Esophagus muscularis mucosa (tissue), 4 donors: ENCODE measurements at regions not wholly inside any gene's neighbourhood (a gene's known extent, or its start where the extent isn't known, plus 50 kb on each side); places are given as distances from the start of the nearest gene placed in this dataset.

Experiments
- CTCF ChIP-seq, 3 experiments: fragments of 200-600 bp in 2 of 3; fragments of 450-650 bp in 1 of 3; sonication (generic) in 2 of 3; IDR thresholded peaks; one replicate each; pipeline ENCODE4 v1.5.1; 2017 to 2019; ENCODE audit warnings: antibody characterized with exemption in 3 of 3, mild to moderate bottlenecking in 2 of 3, moderate library complexity in 1 of 3
- EP300 ChIP-seq: sonication (generic); formaldehyde crosslinking; IDR thresholded peaks from one replicate; pipeline ENCODE4 v1.6.1; 2017; ENCODE audit warnings: antibody characterized with exemption
- POLR2A ChIP-seq: fragments of 450-650 bp; IDR thresholded peaks from one replicate; pipeline ENCODE4 v1.6.1; 2017; ENCODE audit warnings: antibody characterized with exemption, moderate library complexity, mild to moderate bottlenecking, low read depth
- POLR2AphosphoS5 ChIP-seq, 2 donors: sonication (generic); formaldehyde crosslinking; IDR thresholded peaks; one replicate each; pipeline ENCODE4 v1.6.1; 2017; ENCODE audit warnings: antibody characterized with exemption in 2 of 2

GRCh38 chr15:77547801-77548588 lies 84.7 kb downstream of the LINGO1 start:
- TF ChIP-seq POLR2A (no peak), CTCF (IDR thresholded peaks at IDR 0.05) (no peak), POLR2AphosphoS5 (IDR thresholded peaks at IDR 0.05) (no peak), EP300 (no peak)
